ENCODE measurements at regions not wholly inside any gene's neighbourhood (a gene's known extent, or its start where the extent isn't known, plus 50 kb on each side); places are given as distances from the start of the nearest gene placed in this dataset.
A peak's percentile ranks its signal among the peaks of the same experiment; 100 is the strongest.

GRCh38 chr20:56945901-56946300 lies 316.8 kb downstream of the TFAP2C start:
- H3K9me3 Mint-ChIP-seq: peaks cover 0 to 3% (median 0%) of the 10 kb centered on the region in 7 donors
- no peak overlapping the region for H3K27ac Mint-ChIP-seq
- no peaks in the 10 kb centered on the region for H3K36me3 Mint-ChIP-seq
- Histone ChIP-seq H3K4me1 (ENCODE audit: control insufficient read depth, insufficient read depth, low read length, poor library complexity, severe bottlenecking) (no peaks in the 10 kb centered on the region), H3K4me3 (ENCODE audit: low read depth, low read length) (no peak overlapping the region), H3K9me3 (ENCODE audit: control insufficient read depth in 2 of 2, low read length in 2 of 2) (no peaks in the 10 kb centered on the region), H3K36me3 (ENCODE audit: control insufficient read depth, insufficient read depth, low read length) (no peaks in the 10 kb centered on the region), H3K27me3 (ENCODE audit: control insufficient read depth, insufficient read depth, low read length) (no peaks in the 10 kb centered on the region), H3K27ac (ENCODE audit: insufficient read depth, low read length, poor library complexity, severe bottlenecking) (no peak overlapping the region)
- DNase-seq (no peak), ATAC-seq (ENCODE audit: low read depth in 2 of 2) (no peak)
- H3K27me3 Mint-ChIP-seq: no peaks in the 10 kb centered on the region
- H3K4me1 Mint-ChIP-seq: no peaks in the 10 kb centered on the region
- no peak overlapping the region for H3K4me3 Mint-ChIP-seq

- Histone ChIP-seq H3K36me3 (ENCODE audit: control insufficient read depth, insufficient read depth, low read length) (no peaks in the 10 kb centered on the region), H3K27ac (ENCODE audit: insufficient read depth, low read length, poor library complexity, severe bottlenecking) (no peak overlapping the region), H3K27me3 (ENCODE audit: control insufficient read depth, insufficient read depth, low read length) (no peaks in the 10 kb centered on the region), H3K9me3 (ENCODE audit: control insufficient read depth in 2 of 2, low read length in 2 of 2) (no peaks in the 10 kb centered on the region), H3K4me1 (ENCODE audit: control insufficient read depth, insufficient read depth, low read length, poor library complexity, severe bottlenecking) (no peaks in the 10 kb centered on the region), H3K4me3 (ENCODE audit: low read depth, low read length) (no peak overlapping the region)
- no peak for ATAC-seq (ENCODE audit: low read depth in 2 of 2)
- no peaks in the 10 kb centered on the region for H3K36me3 Mint-ChIP-seq
- DNase-seq: no peak
- H3K9me3 Mint-ChIP-seq: peaks cover 0 to 3% (median 0%) of the 10 kb centered on the region in 7 donors
- H3K4me3 Mint-ChIP-seq: no peak overlapping the region
- no peaks in the 10 kb centered on the region for H3K27me3 Mint-ChIP-seq
- no peaks in the 10 kb centered on the region for H3K4me1 Mint-ChIP-seq
- H3K27ac Mint-ChIP-seq: no peak overlapping the region
These were observed 317.1 kb downstream of the BMP7 start for GRCh38 chr20:56949318-56949717.

GRCh38 chr20:56952258-56953047 lies 314.0 kb downstream of the BMP7 start:
- Mint-ChIP-seq H3K27ac (no peak overlapping the region), H3K4me3 (no peak overlapping the region), H3K9me3 (no peaks in the 10 kb centered on the region), H3K36me3 (no peaks in the 10 kb centered on the region), H3K27me3 (peaks cover 1% of the 10 kb centered on the region), H3K4me1 (no peaks in the 10 kb centered on the region)
- no peaks in the 10 kb centered on the region for H3K27me3 ChIP-seq (ENCODE audit: control insufficient read depth, insufficient read depth, low read length)
- H3K36me3 ChIP-seq (ENCODE audit: control insufficient read depth, insufficient read depth, low read length): no peaks in the 10 kb centered on the region
- no peak overlapping the region for H3K27ac ChIP-seq (ENCODE audit: insufficient read depth, low read length, poor library complexity, severe bottlenecking)
- DNase-seq (no peak), ATAC-seq (ENCODE audit: low read depth in 2 of 2) (no peak)
- H3K4me1 ChIP-seq (ENCODE audit: control insufficient read depth, insufficient read depth, low read length, poor library complexity, severe bottlenecking): no peaks in the 10 kb centered on the region
- no peak overlapping the region for H3K4me3 ChIP-seq (ENCODE audit: low read depth, low read length)
- no peaks in the 10 kb centered on the region for H3K9me3 ChIP-seq (ENCODE audit: control insufficient read depth in 2 of 2, low read length in 2 of 2)

GRCh38 chr20:56953048-56953586 lies 313.3 kb downstream of the BMP7 start:
- H3K27me3 Mint-ChIP-seq: peaks cover 5% of the 10 kb centered on the region
- no peak for ATAC-seq (ENCODE audit: low read depth in 2 of 2)
- no peaks in the 10 kb centered on the region for H3K9me3 Mint-ChIP-seq
- no peak for DNase-seq
- no peaks in the 10 kb centered on the region for H3K4me1 Mint-ChIP-seq
- no peaks in the 10 kb centered on the region for H3K36me3 ChIP-seq (ENCODE audit: control insufficient read depth, insufficient read depth, low read length)
- no peak overlapping the region for H3K4me3 Mint-ChIP-seq
- no peak overlapping the region for H3K27ac ChIP-seq (ENCODE audit: insufficient read depth, low read length, poor library complexity, severe bottlenecking)
- no peaks in the 10 kb centered on the region for H3K27me3 ChIP-seq (ENCODE audit: control insufficient read depth, insufficient read depth, low read length)
- no peaks in the 10 kb centered on the region for H3K9me3 ChIP-seq (ENCODE audit: control insufficient read depth in 2 of 2, low read length in 2 of 2)
- H3K4me3 ChIP-seq (ENCODE audit: low read depth, low read length): no peak overlapping the region
- no peaks in the 10 kb centered on the region for H3K4me1 ChIP-seq (ENCODE audit: control insufficient read depth, insufficient read depth, low read length, poor library complexity, severe bottlenecking)
- no peaks in the 10 kb centered on the region for H3K36me3 Mint-ChIP-seq
- no peak overlapping the region for H3K27ac Mint-ChIP-seq

GRCh38 chr20:56954797-56955196 lies 311.6 kb downstream of the BMP7 start:
- no peak overlapping the region for H3K4me3 ChIP-seq (ENCODE audit: low read depth, low read length)
- H3K27ac Mint-ChIP-seq: no peak overlapping the region
- H3K36me3 Mint-ChIP-seq: no peaks in the 10 kb centered on the region
- ATAC-seq (ENCODE audit: low read depth in 2 of 2) (no peak), DNase-seq (no peak)
- no peaks in the 10 kb centered on the region for H3K9me3 ChIP-seq (ENCODE audit: control insufficient read depth in 2 of 2, low read length in 2 of 2)
- no peaks in the 10 kb centered on the region for H3K4me1 Mint-ChIP-seq
- no peaks in the 10 kb centered on the region for H3K36me3 ChIP-seq (ENCODE audit: control insufficient read depth, insufficient read depth, low read length)
- peaks cover 18% of the 10 kb centered on the region for H3K27me3 Mint-ChIP-seq
- H3K4me3 Mint-ChIP-seq: no peak overlapping the region
- H3K27ac ChIP-seq (ENCODE audit: insufficient read depth, low read length, poor library complexity, severe bottlenecking): no peak overlapping the region
- H3K9me3 Mint-ChIP-seq: no peaks in the 10 kb centered on the region
- H3K4me1 ChIP-seq (ENCODE audit: control insufficient read depth, insufficient read depth, low read length, poor library complexity, severe bottlenecking): no peaks in the 10 kb centered on the region
- H3K27me3 ChIP-seq (ENCODE audit: control insufficient read depth, insufficient read depth, low read length): peaks cover 2% of the 10 kb centered on the region

- H3K27me3 Mint-ChIP-seq: peaks cover 18% of the 10 kb centered on the region
These were observed 310.8 kb downstream of the BMP7 start for GRCh38 chr20:56955680-56956079.

GRCh38 chr20:56956534-56956933 lies 309.9 kb downstream of the BMP7 start:
- no peaks in the 10 kb centered on the region for H3K4me1 ChIP-seq (ENCODE audit: control insufficient read depth, insufficient read depth, low read length, poor library complexity, severe bottlenecking)
- no peaks in the 10 kb centered on the region for H3K36me3 ChIP-seq (ENCODE audit: control insufficient read depth, insufficient read depth, low read length)
- Mint-ChIP-seq H3K9me3 (no peaks in the 10 kb centered on the region), H3K4me1 (no peaks in the 10 kb centered on the region), H3K27ac (no peak overlapping the region), H3K27me3 (peaks cover 18% of the 10 kb centered on the region), H3K36me3 (no peaks in the 10 kb centered on the region), H3K4me3 (no peak overlapping the region)
- H3K9me3 ChIP-seq (ENCODE audit: control insufficient read depth in 2 of 2, low read length in 2 of 2): no peaks in the 10 kb centered on the region
- no peak overlapping the region for H3K4me3 ChIP-seq (ENCODE audit: low read depth, low read length)
- DNase-seq: no peak
- peaks cover 2% of the 10 kb centered on the region for H3K27me3 ChIP-seq (ENCODE audit: control insufficient read depth, insufficient read depth, low read length)
- no peak for ATAC-seq (ENCODE audit: low read depth in 2 of 2)
- H3K27ac ChIP-seq (ENCODE audit: insufficient read depth, low read length, poor library complexity, severe bottlenecking): no peak overlapping the region

More at GRCh38 chr20:56955680-56956079, 310.8 kb downstream of the BMP7 start:
- Histone ChIP-seq H3K4me1 (ENCODE audit: control insufficient read depth, insufficient read depth, low read length, poor library complexity, severe bottlenecking) (no peaks in the 10 kb centered on the region), H3K36me3 (ENCODE audit: control insufficient read depth, insufficient read depth, low read length) (no peaks in the 10 kb centered on the region), H3K4me3 (ENCODE audit: low read depth, low read length) (no peak overlapping the region), H3K27ac (ENCODE audit: insufficient read depth, low read length, poor library complexity, severe bottlenecking) (no peak overlapping the region), H3K27me3 (ENCODE audit: control insufficient read depth, insufficient read depth, low read length) (peaks cover 2% of the 10 kb centered on the region), H3K9me3 (ENCODE audit: control insufficient read depth in 2 of 2, low read length in 2 of 2) (no peaks in the 10 kb centered on the region)
- Mint-ChIP-seq H3K4me3 (no peak overlapping the region), H3K36me3 (no peaks in the 10 kb centered on the region), H3K4me1 (no peaks in the 10 kb centered on the region), H3K9me3 (no peaks in the 10 kb centered on the region), H3K27ac (peak overlapping the region in 1 of 3 donors; percentile 43)
- DNase-seq: no peak
- ATAC-seq (ENCODE audit: low read depth in 2 of 2): no peak
